ENCODE measurements at regions not wholly inside any gene's neighbourhood (a gene's known extent, or its start where the extent isn't known, plus 50 kb on each side); places are given as distances from the start of the nearest gene placed in this dataset.

DNA sequence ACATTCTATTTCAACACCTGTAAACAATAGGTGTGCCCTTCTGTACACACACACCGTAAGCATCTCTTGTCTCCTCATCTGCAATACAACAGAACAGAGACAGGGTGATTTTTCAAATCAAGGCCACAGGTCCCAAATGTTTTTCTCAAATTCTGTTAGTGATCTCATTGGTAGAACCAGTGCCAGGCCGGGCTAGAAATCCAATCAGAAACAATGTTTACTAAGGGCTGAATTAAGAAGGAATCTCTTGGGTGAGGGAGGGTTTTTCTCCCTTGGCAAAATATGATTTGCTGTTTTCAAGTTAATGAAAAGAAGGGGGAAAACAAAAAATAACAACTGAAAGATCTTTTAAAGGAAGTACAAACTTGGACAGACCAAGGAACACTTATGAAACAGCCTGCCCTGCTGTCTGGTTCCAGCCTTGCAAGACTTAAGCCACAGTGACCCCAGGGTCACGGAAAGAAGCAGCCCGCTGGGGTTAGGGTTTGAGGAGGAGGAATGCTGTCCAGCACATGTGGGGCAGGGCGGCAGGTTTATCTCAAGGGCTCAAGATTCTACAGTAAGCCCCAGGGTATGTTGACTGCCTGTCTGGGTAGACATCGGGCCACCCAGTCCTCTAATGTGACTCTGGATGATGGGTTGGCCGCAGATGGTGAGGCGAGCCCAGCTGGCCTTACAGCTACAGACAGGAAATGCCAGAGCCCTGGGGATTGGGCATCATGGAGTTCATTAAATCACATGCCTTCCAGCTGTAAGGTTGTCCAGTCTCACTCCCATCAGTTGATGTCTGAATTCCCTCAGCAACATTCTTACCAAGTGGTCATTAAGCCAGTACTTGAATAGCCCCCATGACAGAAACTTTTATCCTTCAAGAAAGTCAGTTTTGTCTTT lies 73.3 kb upstream of the SLC44A3 start:
- Histone ChIP-seq H3K36me3 (ENCODE audit: control insufficient read depth, insufficient read depth, low read length, severe bottlenecking) (no peaks in the 10 kb centered on the region), H3K4me1 (ENCODE audit: control insufficient read depth, insufficient read depth, low read length) (peaks cover 21% of the 10 kb centered on the region), H3K27me3 (replicated peaks; ENCODE audit: control insufficient read depth, insufficient read depth, low read length) (no peaks in the 10 kb centered on the region), H3K9me3 (ENCODE audit: control insufficient read depth, low read length) (peaks cover 12% of the 10 kb centered on the region), H3K4me3 (ENCODE audit: low read length) (no peak overlapping the region), H3K9ac (ENCODE audit: low read length) (peak overlapping the region; percentile 24)
- peak; percentile 39 for DNase-seq (ENCODE audit: low read depth)

DNA sequence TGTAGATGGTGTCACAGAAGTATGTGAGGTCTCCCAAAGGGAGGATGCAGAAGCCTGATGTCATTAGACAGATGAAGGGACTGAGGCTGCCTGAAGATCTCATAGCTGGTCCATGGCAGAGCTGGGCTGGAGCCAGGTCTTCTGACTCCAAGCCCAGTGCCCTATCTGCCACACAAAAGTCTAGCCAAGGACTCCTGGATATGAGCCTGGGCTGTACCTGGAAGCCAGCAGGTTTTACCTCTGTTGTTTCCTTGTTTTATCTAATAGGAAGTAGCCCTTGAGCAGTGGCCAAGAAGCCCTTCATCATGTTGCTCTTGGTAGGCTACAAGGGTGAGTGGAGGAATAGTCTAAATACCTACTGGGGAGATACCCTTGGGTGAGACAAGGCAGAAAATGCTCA lies 74.4 kb upstream of the SLC44A3 start:
- H3K9ac ChIP-seq (ENCODE audit: low read length), result no peak overlapping the region
- DNase-seq (ENCODE audit: low read depth), result no peak
- H3K9me3 ChIP-seq (ENCODE audit: control insufficient read depth, low read length), result peaks cover 12% of the 10 kb centered on the region
- H3K36me3 ChIP-seq (ENCODE audit: control insufficient read depth, insufficient read depth, low read length, severe bottlenecking), result no peaks in the 10 kb centered on the region
- H3K4me3 ChIP-seq (ENCODE audit: low read length), result no peak overlapping the region
- H3K4me1 ChIP-seq (ENCODE audit: control insufficient read depth, insufficient read depth, low read length), result peaks cover 31% of the 10 kb centered on the region
- H3K27me3 ChIP-seq (replicated peaks; ENCODE audit: control insufficient read depth, insufficient read depth, low read length), result no peaks in the 10 kb centered on the region

DNA sequence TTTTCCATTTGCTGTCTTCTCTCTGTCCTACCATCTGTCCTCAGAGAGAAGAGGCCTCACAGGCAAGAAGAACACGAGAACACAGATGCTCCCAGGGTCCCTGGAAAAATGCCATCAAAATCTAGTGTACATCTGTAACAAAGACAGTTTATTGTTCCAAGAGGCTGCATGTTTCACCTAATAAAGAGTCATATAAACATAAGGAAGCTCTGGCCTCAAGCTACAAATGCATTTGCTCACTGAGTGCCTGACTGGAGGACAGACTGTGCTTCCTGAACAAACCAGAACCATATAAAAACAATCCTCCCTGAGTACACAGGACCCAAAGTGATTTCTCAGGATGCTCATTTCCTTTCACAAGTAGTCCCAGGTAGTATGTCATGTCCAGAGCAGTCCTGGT lies 76.3 kb upstream of the SLC44A3 start:
- no peak overlapping the region for H3K4me3 ChIP-seq (ENCODE audit: low read length)
- no peaks in the 10 kb centered on the region for H3K27me3 ChIP-seq (replicated peaks; ENCODE audit: control insufficient read depth, insufficient read depth, low read length)
- H3K4me1 ChIP-seq (ENCODE audit: control insufficient read depth, insufficient read depth, low read length), result peaks cover 50% of the 10 kb centered on the region
- peak; percentile 35 for DNase-seq (ENCODE audit: low read depth)
- peaks cover 3% of the 10 kb centered on the region for H3K9me3 ChIP-seq (ENCODE audit: control insufficient read depth, low read length)
- no peak overlapping the region for H3K9ac ChIP-seq (ENCODE audit: low read length)
- H3K36me3 ChIP-seq (ENCODE audit: control insufficient read depth, insufficient read depth, low read length, severe bottlenecking), result no peaks in the 10 kb centered on the region

DNA sequence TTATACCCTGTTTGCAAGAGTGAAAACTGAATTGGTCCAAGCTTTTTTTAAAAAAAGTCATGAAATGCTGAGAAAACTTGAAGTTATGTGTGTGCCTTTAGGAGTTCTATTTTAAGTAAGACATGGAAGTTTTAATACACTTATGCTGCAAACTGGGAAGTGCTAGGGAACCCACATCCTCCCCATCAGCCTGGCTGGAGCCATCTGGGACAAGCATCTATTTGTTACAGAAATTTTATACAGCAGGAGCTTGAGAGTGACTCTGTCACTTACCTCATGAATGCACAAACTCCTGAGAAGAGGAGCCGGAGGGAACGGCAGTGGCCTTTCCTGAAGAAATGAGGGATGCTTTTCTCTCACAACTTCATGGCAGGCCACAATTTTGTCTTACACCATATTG lies 78.2 kb upstream of the SLC44A3 start:
- Histone ChIP-seq H3K9me3 (ENCODE audit: control insufficient read depth, low read length) (no peaks in the 10 kb centered on the region), H3K4me3 (ENCODE audit: low read length) (no peak overlapping the region), H3K27me3 (replicated peaks; ENCODE audit: control insufficient read depth, insufficient read depth, low read length) (no peaks in the 10 kb centered on the region), H3K9ac (ENCODE audit: low read length) (peak overlapping the region; percentile 41), H3K4me1 (ENCODE audit: control insufficient read depth, insufficient read depth, low read length) (peaks cover 50% of the 10 kb centered on the region), H3K36me3 (ENCODE audit: control insufficient read depth, insufficient read depth, low read length, severe bottlenecking) (no peaks in the 10 kb centered on the region)
- no peak for DNase-seq (ENCODE audit: low read depth)

DNA sequence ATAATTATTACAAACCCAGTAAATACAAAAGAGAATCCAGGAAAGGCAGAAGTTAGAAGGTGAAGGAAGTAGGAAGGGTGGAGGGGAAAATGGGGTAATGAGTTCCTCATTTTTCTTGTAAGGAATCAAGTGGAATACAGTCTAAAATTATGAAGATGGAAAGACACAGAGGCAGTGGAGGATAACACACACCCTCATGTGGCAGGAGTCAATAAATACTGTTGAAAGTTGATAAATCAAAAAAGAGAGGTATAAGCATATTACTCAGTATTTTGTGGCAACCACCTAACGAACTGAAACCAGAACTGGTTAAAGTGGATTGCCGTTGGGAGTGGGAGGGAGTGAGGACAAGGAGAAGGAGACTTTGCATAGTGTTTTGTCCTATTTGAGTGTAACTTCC lies 78.6 kb upstream of the SLC44A3 start:
- Histone ChIP-seq H3K9ac (ENCODE audit: low read length) (peak overlapping the region; percentile 41), H3K4me1 (ENCODE audit: control insufficient read depth, insufficient read depth, low read length) (peaks cover 50% of the 10 kb centered on the region), H3K27me3 (replicated peaks; ENCODE audit: control insufficient read depth, insufficient read depth, low read length) (no peaks in the 10 kb centered on the region), H3K36me3 (ENCODE audit: control insufficient read depth, insufficient read depth, low read length, severe bottlenecking) (no peaks in the 10 kb centered on the region), H3K9me3 (ENCODE audit: control insufficient read depth, low read length) (no peaks in the 10 kb centered on the region), H3K4me3 (ENCODE audit: low read length) (no peak overlapping the region)
- DNase-seq (ENCODE audit: low read depth), result no peak

DNA sequence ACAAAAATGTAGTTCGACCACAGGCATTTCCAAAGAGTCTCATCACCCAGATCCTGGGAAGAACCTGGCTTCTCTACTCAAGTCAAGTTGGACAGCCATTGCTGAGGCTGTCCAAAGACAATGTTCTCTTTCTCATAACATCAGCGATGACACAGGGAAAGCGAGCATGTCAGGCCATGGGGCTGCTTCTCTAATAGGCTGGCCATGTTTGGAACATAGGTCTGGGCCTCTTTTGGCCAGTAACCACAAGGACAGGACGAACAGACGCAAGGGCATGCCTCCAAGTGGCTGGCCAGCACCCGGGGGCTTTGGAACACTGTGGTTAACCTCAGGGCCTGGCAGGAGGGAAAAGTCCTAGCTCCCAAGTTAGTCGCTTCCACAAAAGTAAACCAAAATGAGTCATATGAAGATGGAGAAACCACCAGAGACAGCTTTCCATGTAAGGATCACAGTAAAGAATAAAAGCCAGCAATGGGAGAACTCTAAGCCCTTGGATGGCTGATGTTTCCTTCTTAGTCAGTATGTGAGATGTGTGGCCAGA lies 80.6 kb upstream of the SLC44A3 start:
- Histone ChIP-seq H3K4me1 (ENCODE audit: control insufficient read depth, insufficient read depth, low read length) (peaks cover 57% of the 10 kb centered on the region), H3K27me3 (replicated peaks; ENCODE audit: control insufficient read depth, insufficient read depth, low read length) (no peaks in the 10 kb centered on the region), H3K36me3 (ENCODE audit: control insufficient read depth, insufficient read depth, low read length, severe bottlenecking) (no peaks in the 10 kb centered on the region), H3K9me3 (ENCODE audit: control insufficient read depth, low read length) (no peaks in the 10 kb centered on the region), H3K4me3 (ENCODE audit: low read length) (peak overlapping the region; percentile 17), H3K9ac (ENCODE audit: low read length) (peak overlapping the region; percentile 40)
- peak; percentile 67 for DNase-seq (ENCODE audit: low read depth)

DNA sequence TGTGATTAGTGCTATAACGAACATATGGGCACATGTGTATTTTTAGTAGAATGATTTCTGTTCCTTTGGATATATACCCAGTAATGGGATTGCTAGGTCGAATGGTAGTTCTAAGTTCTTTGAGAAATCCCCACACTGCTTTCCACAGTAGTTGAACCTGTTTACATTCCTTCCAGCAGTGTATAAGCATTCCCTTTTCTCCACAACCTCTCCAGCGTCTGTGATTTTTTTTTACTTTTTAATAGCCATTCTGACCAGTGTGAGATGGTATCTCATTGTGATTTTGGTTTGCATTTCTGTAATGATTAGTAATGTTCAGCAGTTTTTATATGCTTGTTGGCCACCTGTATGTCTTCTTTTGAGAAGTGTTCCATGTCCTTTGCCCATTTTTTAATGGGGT lies 81.8 kb upstream of the SLC44A3 start:
- H3K4me1 ChIP-seq (ENCODE audit: control insufficient read depth, insufficient read depth, low read length), result peaks cover 57% of the 10 kb centered on the region
- DNase-seq (ENCODE audit: low read depth), result no peak
- no peaks in the 10 kb centered on the region for H3K27me3 ChIP-seq (replicated peaks; ENCODE audit: control insufficient read depth, insufficient read depth, low read length)
- H3K9ac ChIP-seq (ENCODE audit: low read length), result no peak overlapping the region
- H3K9me3 ChIP-seq (ENCODE audit: control insufficient read depth, low read length), result no peaks in the 10 kb centered on the region
- H3K36me3 ChIP-seq (ENCODE audit: control insufficient read depth, insufficient read depth, low read length, severe bottlenecking), result no peaks in the 10 kb centered on the region
- H3K4me3 ChIP-seq (ENCODE audit: low read length), result no peak overlapping the region

DNA sequence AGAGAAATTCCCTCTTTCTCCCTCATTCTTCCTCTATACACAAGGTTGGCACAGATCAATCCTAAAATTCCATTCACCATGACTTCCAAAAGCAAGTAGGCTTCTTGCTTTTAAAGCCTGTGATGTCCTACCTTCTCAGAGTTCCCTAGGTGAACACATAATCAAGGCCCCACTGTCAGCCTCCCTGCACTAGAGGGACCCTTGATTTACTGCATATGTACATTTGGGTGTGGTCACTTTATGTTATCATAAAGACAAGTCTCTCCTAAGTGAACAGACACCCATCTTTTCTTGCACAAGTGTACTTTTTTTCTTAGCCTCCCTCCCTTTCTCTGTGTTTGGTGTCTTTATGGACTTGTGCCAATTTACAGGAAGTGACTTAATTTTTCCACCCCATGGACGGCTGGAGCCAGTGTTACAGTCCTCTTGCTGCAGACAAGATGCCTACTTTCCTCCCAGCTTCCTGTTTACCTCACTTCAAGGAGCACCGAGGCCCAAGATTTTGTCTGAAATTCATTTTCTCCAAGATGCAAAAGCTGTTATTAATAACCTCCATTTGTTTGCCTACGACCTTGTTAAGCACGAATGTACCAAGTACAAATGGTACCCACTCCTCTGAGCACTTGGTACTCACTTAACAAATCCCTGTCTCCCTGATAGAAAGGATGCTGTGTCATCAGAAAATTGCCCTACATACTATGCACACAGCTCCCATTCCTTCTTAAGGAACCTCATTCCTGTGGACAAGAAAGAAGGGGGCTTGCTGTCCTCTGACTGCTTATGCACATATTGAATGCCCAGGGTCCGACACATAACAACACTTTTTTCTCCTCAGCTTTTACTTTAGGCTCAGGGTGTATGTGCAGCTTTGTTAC lies 82.8 kb upstream of the SLC44A3 start:
- H3K4me1 ChIP-seq (ENCODE audit: control insufficient read depth, insufficient read depth, low read length), result peaks cover 57% of the 10 kb centered on the region
- H3K4me3 ChIP-seq (ENCODE audit: low read length), result no peak overlapping the region
- no peak overlapping the region for H3K9ac ChIP-seq (ENCODE audit: low read length)
- no peaks in the 10 kb centered on the region for H3K9me3 ChIP-seq (ENCODE audit: control insufficient read depth, low read length)
- no peaks in the 10 kb centered on the region for H3K36me3 ChIP-seq (ENCODE audit: control insufficient read depth, insufficient read depth, low read length, severe bottlenecking)
- DNase-seq (ENCODE audit: low read depth), result no peak
- H3K27me3 ChIP-seq (replicated peaks; ENCODE audit: control insufficient read depth, insufficient read depth, low read length), result no peaks in the 10 kb centered on the region

DNA sequence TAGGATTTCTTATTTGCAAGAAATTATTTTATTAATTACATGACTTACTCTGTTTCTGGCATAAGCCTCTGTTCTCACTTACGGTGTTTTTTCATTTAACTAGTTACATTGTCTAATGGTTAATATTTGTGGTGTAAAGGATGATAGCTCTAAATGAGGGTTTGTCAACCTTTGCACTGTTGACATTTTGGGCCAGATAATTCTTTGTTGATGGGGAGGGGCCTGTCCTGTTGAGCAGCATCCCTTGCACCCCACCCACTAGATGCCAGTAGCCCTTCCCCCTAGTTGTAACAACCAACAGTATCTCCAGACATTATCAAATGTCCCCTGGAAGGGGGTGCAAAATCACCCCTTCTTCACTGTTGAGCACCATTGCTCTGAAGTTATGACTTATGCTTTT lies 83.6 kb upstream of the SLC44A3 start:
- Histone ChIP-seq H3K36me3 (ENCODE audit: control insufficient read depth, insufficient read depth, low read length, severe bottlenecking) (no peaks in the 10 kb centered on the region), H3K4me3 (ENCODE audit: low read length) (no peak overlapping the region), H3K9ac (ENCODE audit: low read length) (no peak overlapping the region), H3K9me3 (ENCODE audit: control insufficient read depth, low read length) (no peaks in the 10 kb centered on the region), H3K4me1 (ENCODE audit: control insufficient read depth, insufficient read depth, low read length) (peaks cover 54% of the 10 kb centered on the region), H3K27me3 (replicated peaks; ENCODE audit: control insufficient read depth, insufficient read depth, low read length) (no peaks in the 10 kb centered on the region)
- no peak for DNase-seq (ENCODE audit: low read depth)

DNA sequence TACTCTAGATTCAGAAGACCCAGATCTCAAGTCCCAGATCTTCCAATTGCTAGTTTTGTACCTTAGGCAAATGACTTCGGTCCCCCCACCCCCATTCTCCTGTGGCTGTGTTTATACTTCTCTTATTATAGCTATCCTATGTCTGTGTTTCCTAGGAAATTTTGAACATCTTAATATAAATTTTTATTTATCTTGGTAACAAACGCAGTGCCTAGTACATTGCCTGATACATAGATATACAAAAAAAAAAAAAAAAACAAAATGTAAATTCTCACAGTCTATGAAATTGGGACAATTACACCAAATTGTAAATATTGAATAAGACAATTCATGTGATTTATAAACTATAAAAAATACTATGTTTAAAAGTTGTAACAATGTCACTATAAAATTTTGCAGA lies 84.1 kb upstream of the SLC44A3 start:
- H3K4me3 ChIP-seq (ENCODE audit: low read length), result no peak overlapping the region
- peak overlapping the region; percentile 47 for H3K9ac ChIP-seq (ENCODE audit: low read length)
- H3K4me1 ChIP-seq (ENCODE audit: control insufficient read depth, insufficient read depth, low read length), result peaks cover 50% of the 10 kb centered on the region
- no peaks in the 10 kb centered on the region for H3K27me3 ChIP-seq (replicated peaks; ENCODE audit: control insufficient read depth, insufficient read depth, low read length)
- H3K36me3 ChIP-seq (ENCODE audit: control insufficient read depth, insufficient read depth, low read length, severe bottlenecking), result no peaks in the 10 kb centered on the region
- no peak for DNase-seq (ENCODE audit: low read depth)
- H3K9me3 ChIP-seq (ENCODE audit: control insufficient read depth, low read length), result no peaks in the 10 kb centered on the region

All from adipocyte (in vitro differentiated cells).